CMK (cell line): ENCODE measurements at regions not wholly inside any gene's neighbourhood (a gene's known extent, or its start where the extent isn't known, plus 50 kb on each side); places are given as distances from the start of the nearest gene placed in this dataset.

Experiments used
- DNase-seq: peaks from one replicate; pipeline ENCODE4 v3.0.0-alpha.2; 2010; ENCODE audit warnings: low read depth

GRCh38 chr14:76551906-76552305, 176.0 kb downstream of the ESRRB start:
- no peak for DNase-seq

- no peak for DNase-seq
Measured at GRCh38 chr14:76564471-76565422, 188.8 kb downstream of the ESRRB start.

- no peak for DNase-seq
Measured at GRCh38 chr14:76566439-76566838, 190.5 kb downstream of the ESRRB start.

GRCh38 chr14:76574416-76575095, 186.7 kb upstream of the VASH1 start:
- DNase-seq, result no peak

- no peak for DNase-seq
Measured at GRCh38 chr14:76575108-76575507, 186.2 kb upstream of the VASH1 start.

GRCh38 chr14:76576047-76576741, 185.1 kb upstream of the VASH1 start:
- DNase-seq, result no peak

GRCh38 chr14:76577090-76577489, 184.2 kb upstream of the VASH1 start:
- DNase-seq, result no peak

- DNase-seq, result no peak
Measured at GRCh38 chr14:76577837-76578236, 183.4 kb upstream of the VASH1 start.

- DNase-seq, result no peak
Measured at GRCh38 chr14:76580399-76580798, 180.9 kb upstream of the VASH1 start.

- DNase-seq, result no peak
Measured at GRCh38 chr14:76580967-76581366, 180.3 kb upstream of the VASH1 start.

GRCh38 chr14:76581592-76581991, 179.7 kb upstream of the VASH1 start:
- no peak for DNase-seq

GRCh38 chr14:76582447-76582846, 178.8 kb upstream of the VASH1 start:
- no peak for DNase-seq

GRCh38 chr14:76583174-76583573, 178.1 kb upstream of the VASH1 start:
- DNase-seq, result no peak

- no peak for DNase-seq
Measured at GRCh38 chr14:76583805-76584204, 177.5 kb upstream of the VASH1 start.

GRCh38 chr14:76584271-76584702, 177.0 kb upstream of the VASH1 start:
- no peak for DNase-seq

GRCh38 chr14:76585616-76586015, 175.7 kb upstream of the VASH1 start:
- no peak for DNase-seq

- DNase-seq, result no peak
Measured at GRCh38 chr14:76589246-76589645, 172.0 kb upstream of the VASH1 start.

- no peak for DNase-seq
Measured at GRCh38 chr14:76591266-76591665, 170.0 kb upstream of the VASH1 start.

GRCh38 chr14:76595266-76595665, 166.0 kb upstream of the VASH1 start:
- no peak for DNase-seq

- DNase-seq, result no peak
Measured at GRCh38 chr14:76597387-76597786, 163.9 kb upstream of the VASH1 start.

GRCh38 chr14:76599141-76599540, 162.1 kb upstream of the VASH1 start:
- DNase-seq, result no peak

GRCh38 chr14:76599559-76600287, 161.5 kb upstream of the VASH1 start:
- DNase-seq, result no peak
